Aorta (tissue), 5 donors: ENCODE measurements at regions not wholly inside any gene's neighbourhood (a gene's known extent, or its start where the extent isn't known, plus 50 kb on each side); places are given as distances from the start of the nearest gene placed in this dataset.
A peak's percentile ranks its signal among the peaks of the same experiment; 100 is the strongest.
"Not testable (repeated sequence)": the region's sequence is repeated elsewhere in the genome, so short reads cannot be mapped to it uniquely, and the experiment has no call there.

Experiments used
- ATAC-seq: fragments of 200-7000 bp; cut with Tn5 transposase; one replicate; pipeline ENCODE4 v1.9.1; 2022; ENCODE audit warnings: moderate library complexity; ENCODE audit not compliant: low FRiP score
- DNase-seq, 2 donors: peaks; one replicate each; pipeline ENCODE4 v3.0.0-alpha.2; 2020
- H3K27ac ChIP-seq, 2 donors: one replicate each; pipeline ENCODE4 v1.5.1; 2013; ENCODE audit warnings: low read length in 2 of 2, mild to moderate bottlenecking in 2 of 2, moderate library complexity in 2 of 2, control low read depth in 1 of 2, inconsistent platforms in 1 of 2, low read depth in 1 of 2
- H3K27me3 ChIP-seq, 2 donors: one replicate each; pipeline ENCODE4 v1.6.1; 2013; ENCODE audit warnings: control low read depth in 1 of 2, low read length in 1 of 2, mild to moderate bottlenecking in 1 of 2, moderate library complexity in 1 of 2; ENCODE audit not compliant: insufficient read depth in 2 of 2, control insufficient read depth in 1 of 2
- H3K36me3 ChIP-seq, 2 donors: one replicate each; pipeline ENCODE4 v1.6.1; 2013; ENCODE audit warnings: control low read depth in 1 of 2, low read length in 1 of 2, mild to moderate bottlenecking in 1 of 2; ENCODE audit not compliant: insufficient read depth in 2 of 2, control insufficient read depth in 1 of 2
- H3K4me1 ChIP-seq, 2 donors: one replicate each; pipeline ENCODE4 v1.6.1; 2013; ENCODE audit warnings: low read length in 2 of 2, control low read depth in 1 of 2, mild to moderate bottlenecking in 1 of 2, moderate library complexity in 1 of 2; ENCODE audit not compliant: insufficient read depth in 2 of 2, control insufficient read depth in 1 of 2
- H3K4me3 ChIP-seq, 2 donors: one replicate each; pipeline ENCODE4 v1.5.1; 2013; ENCODE audit warnings: low read length in 2 of 2, control low read depth in 1 of 2, mild to moderate bottlenecking in 1 of 2
- H3K9me3 ChIP-seq: one replicate; pipeline ENCODE4 v1.6.1; 2013; ENCODE audit warnings: mild to moderate bottlenecking, low read length; ENCODE audit not compliant: control insufficient read depth
- WGBS, 2 donors: extraction: QIAGEN DNeasy Blood & Tissue Kit; methylation state at CpG; one replicate each; pipeline ENCODE4 v1.1.7; 2013; 5-methylcytosine and 5-hydroxymethylcytosine counted together
- intact Hi-C, 2 donors: fragments of 100-400 bp; cut with DNase I; formaldehyde crosslinking; loops; one replicate each; pipeline versions ENCODE4 v1.14.2 to v1.15.0; 2022
- donor health status: healthy with polysubstance abuse.
- donor health status: Bipolar disorder and iron deficiency.
- donor health status: DM: no; HTN: no; CAD: no.
- donor health status: DM: no; HTN: no; CAD: no.
- donor health status: DM: yes; HTN: yes; CAD: no.

- DNase-seq: no peak
- WGBS, 2 donors: 85 to 95% methylated on average over 19 of the region's 19 CpGs
- intact Hi-C loops: no loop called here
- Histone ChIP-seq H3K27me3 (no peaks in the 10 kb centered on the region), H3K36me3 (no peaks in the 10 kb centered on the region), H3K4me3 (no peak overlapping the region), H3K27ac (no peak overlapping the region), H3K4me1 (no peaks in the 10 kb centered on the region), H3K9me3 (peaks cover 3% of the 10 kb centered on the region)
- no peak for ATAC-seq
These were observed 97.5 kb upstream of the STOX2 start for GRCh38 chr4:183807420-183808096.

GRCh38 chr4:183808097-183808456, 97.0 kb upstream of the STOX2 start:
- Histone ChIP-seq H3K27me3 (no peaks in the 10 kb centered on the region), H3K36me3 (no peaks in the 10 kb centered on the region), H3K27ac (no peak overlapping the region), H3K4me3 (no peak overlapping the region), H3K9me3 (peaks cover 3% of the 10 kb centered on the region), H3K4me1 (no peaks in the 10 kb centered on the region)
- ATAC-seq (no peak), DNase-seq (no peak)
- 81 to 91% methylated on average over 9 of the region's 9 CpGs for whole genome bisulfite sequencing, 2 donors
- intact Hi-C loops: no loop called here

GRCh38 chr4:183812567-183812966, 92.5 kb upstream of the STOX2 start:
- H3K9me3 ChIP-seq: peaks cover 3% of the 10 kb centered on the region
- H3K27ac ChIP-seq: no peak overlapping the region
- no peaks in the 10 kb centered on the region for H3K27me3 ChIP-seq
- intact Hi-C loops: no loop called here
- H3K4me3 ChIP-seq: no peak overlapping the region
- H3K4me1 ChIP-seq: no peaks in the 10 kb centered on the region
- H3K36me3 ChIP-seq: no peaks in the 10 kb centered on the region
- 76 to 83% methylated on average over 1 of the region's 1 CpG for WGBS, 2 donors
- DNase-seq: no peak
- no peak for ATAC-seq

GRCh38 chr4:183814461-183814860, 90.6 kb upstream of the STOX2 start:
- H3K27ac ChIP-seq: no peak overlapping the region
- WGBS, 2 donors: 52 to 55% methylated on average over 5 of the region's 5 CpGs
- ATAC-seq: no peak
- intact Hi-C loops: no loop called here
- H3K9me3 ChIP-seq: peaks cover 3% of the 10 kb centered on the region
- H3K36me3 ChIP-seq: no peaks in the 10 kb centered on the region
- H3K4me1 ChIP-seq: no peaks in the 10 kb centered on the region
- H3K4me3 ChIP-seq: no peak overlapping the region
- no peak for DNase-seq
- H3K27me3 ChIP-seq: no peaks in the 10 kb centered on the region

- no peaks in the 10 kb centered on the region for H3K4me1 ChIP-seq
- no peak overlapping the region for H3K4me3 ChIP-seq
- no peaks in the 10 kb centered on the region for H3K27me3 ChIP-seq
- no peaks in the 10 kb centered on the region for H3K36me3 ChIP-seq
- no peak overlapping the region for H3K27ac ChIP-seq
- no peak for DNase-seq
- 93% methylated on average over 6 of the region's 6 CpGs for WGBS, 2 donors
- no peaks in the 10 kb centered on the region for H3K9me3 ChIP-seq
- intact Hi-C loops: no loop called here
- ATAC-seq: no peak
These were observed 89.0 kb upstream of the STOX2 start for GRCh38 chr4:183816077-183816476.

GRCh38 chr4:183816882-183817509, 88.1 kb upstream of the STOX2 start:
- H3K27ac ChIP-seq: no peak overlapping the region
- intact Hi-C loops: no loop called here
- no peaks in the 10 kb centered on the region for H3K27me3 ChIP-seq
- H3K4me1 ChIP-seq: no peaks in the 10 kb centered on the region
- H3K4me3 ChIP-seq: no peak overlapping the region
- ATAC-seq: no peak
- WGBS, 2 donors: 81 to 84% methylated on average over 9 of the region's 9 CpGs
- H3K9me3 ChIP-seq: no peaks in the 10 kb centered on the region
- no peak for DNase-seq
- H3K36me3 ChIP-seq: no peaks in the 10 kb centered on the region

- H3K27me3 ChIP-seq, H3K4me3 ChIP-seq, H3K36me3 ChIP-seq, DNase-seq, H3K9me3 ChIP-seq, H3K4me1 ChIP-seq, ATAC-seq, intact Hi-C loops, H3K27ac ChIP-seq: not testable (repeated sequence)
- WGBS, 2 donors: 93 to 97% methylated on average over 29 to 30 of the region's 30 CpGs
These were observed 86.5 kb upstream of the STOX2 start for GRCh38 chr4:183818591-183818990.

- 92 to 96% methylated on average over 10 of the region's 10 CpGs for WGBS, 2 donors
- H3K4me3 ChIP-seq: no peak overlapping the region
- ATAC-seq: peak; percentile 50
- H3K9me3 ChIP-seq: no peaks in the 10 kb centered on the region
- no peaks in the 10 kb centered on the region for H3K36me3 ChIP-seq
- intact Hi-C loops: no loop called here
- H3K27me3 ChIP-seq: no peaks in the 10 kb centered on the region
- H3K27ac ChIP-seq: no peak overlapping the region
- DNase-seq: no peak
- no peaks in the 10 kb centered on the region for H3K4me1 ChIP-seq
These were observed 83.8 kb upstream of the STOX2 start for GRCh38 chr4:183821076-183821853.

- Histone ChIP-seq H3K27ac (no peak overlapping the region), H3K36me3 (no peaks in the 10 kb centered on the region), H3K4me3 (no peak overlapping the region), H3K27me3 (no peaks in the 10 kb centered on the region), H3K4me1 (no peaks in the 10 kb centered on the region), H3K9me3 (no peaks in the 10 kb centered on the region)
- DNase-seq (no peak), ATAC-seq (no peak)
- intact Hi-C loops: no loop called here
- 52 to 68% methylated on average over 7 of the region's 7 CpGs for WGBS, 2 donors
These were observed 81.7 kb upstream of the STOX2 start for GRCh38 chr4:183823434-183823833.
